ENCODE measurements at regions not wholly inside any gene's neighbourhood (a gene's known extent, or its start where the extent isn't known, plus 50 kb on each side); places are given as distances from the start of the nearest gene placed in this dataset.

DNA sequence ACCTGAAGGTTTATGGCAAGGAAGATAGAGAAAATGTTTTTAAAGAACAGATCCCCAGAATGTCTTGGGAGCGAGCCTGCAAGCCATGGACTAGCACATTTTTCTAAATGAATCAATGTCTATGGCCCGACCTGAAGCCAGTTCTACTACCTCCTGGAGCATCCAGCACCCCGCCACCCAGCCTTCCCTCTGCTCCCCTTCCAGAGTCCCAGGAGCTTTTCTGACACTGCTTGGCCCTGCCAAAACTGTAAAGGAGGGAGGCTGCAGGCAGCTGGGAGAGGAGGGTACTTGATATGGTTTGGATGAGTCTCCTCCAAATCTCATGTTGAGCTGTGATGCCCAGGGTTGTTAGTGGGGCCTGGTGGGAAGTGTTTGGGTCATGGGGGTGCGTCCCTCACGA is 95.5 kb upstream of the FZD10 start:
- TF ChIP-seq RAD21 (conservative IDR thresholded peaks at IDR 0.05) (no peak), TAF1 (IDR thresholded peaks at IDR 0.05; ENCODE audit: low read depth) (no peak), POLR2AphosphoS5 (IDR thresholded peaks at IDR 0.05) (no peak), MXI1 (conservative IDR thresholded peaks at IDR 0.05; ENCODE audit: poor library complexity, severe bottlenecking) (no peak), EP300 (conservative IDR thresholded peaks at IDR 0.05; ENCODE audit: poor library complexity, severe bottlenecking) (no peak), EZH2 (IDR thresholded peaks at IDR 0.05; ENCODE audit: borderline replicate concordance, insufficient read depth, low read length, poor library complexity, severe bottlenecking) (no peak), SMC3 (conservative IDR thresholded peaks at IDR 0.05; ENCODE audit: poor library complexity) (no peak)
- TF ChIP-seq, protein P1, sequence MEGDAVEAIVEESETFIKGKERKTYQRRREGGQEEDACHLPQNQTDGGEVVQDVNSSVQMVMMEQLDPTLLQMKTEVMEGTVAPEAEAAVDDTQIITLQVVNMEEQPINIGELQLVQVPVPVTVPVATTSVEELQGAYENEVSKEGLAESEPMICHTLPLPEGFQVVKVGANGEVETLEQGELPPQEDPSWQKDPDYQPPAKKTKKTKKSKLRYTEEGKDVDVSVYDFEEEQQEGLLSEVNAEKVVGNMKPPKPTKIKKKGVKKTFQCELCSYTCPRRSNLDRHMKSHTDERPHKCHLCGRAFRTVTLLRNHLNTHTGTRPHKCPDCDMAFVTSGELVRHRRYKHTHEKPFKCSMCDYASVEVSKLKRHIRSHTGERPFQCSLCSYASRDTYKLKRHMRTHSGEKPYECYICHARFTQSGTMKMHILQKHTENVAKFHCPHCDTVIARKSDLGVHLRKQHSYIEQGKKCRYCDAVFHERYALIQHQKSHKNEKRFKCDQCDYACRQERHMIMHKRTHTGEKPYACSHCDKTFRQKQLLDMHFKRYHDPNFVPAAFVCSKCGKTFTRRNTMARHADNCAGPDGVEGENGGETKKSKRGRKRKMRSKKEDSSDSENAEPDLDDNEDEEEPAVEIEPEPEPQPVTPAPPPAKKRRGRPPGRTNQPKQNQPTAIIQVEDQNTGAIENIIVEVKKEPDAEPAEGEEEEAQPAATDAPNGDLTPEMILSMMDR (IDR thresholded peaks at IDR 0.05; ENCODE audit: poor library complexity, severe bottlenecking) = no peak
- TF ChIP-seq, protein P2, sequence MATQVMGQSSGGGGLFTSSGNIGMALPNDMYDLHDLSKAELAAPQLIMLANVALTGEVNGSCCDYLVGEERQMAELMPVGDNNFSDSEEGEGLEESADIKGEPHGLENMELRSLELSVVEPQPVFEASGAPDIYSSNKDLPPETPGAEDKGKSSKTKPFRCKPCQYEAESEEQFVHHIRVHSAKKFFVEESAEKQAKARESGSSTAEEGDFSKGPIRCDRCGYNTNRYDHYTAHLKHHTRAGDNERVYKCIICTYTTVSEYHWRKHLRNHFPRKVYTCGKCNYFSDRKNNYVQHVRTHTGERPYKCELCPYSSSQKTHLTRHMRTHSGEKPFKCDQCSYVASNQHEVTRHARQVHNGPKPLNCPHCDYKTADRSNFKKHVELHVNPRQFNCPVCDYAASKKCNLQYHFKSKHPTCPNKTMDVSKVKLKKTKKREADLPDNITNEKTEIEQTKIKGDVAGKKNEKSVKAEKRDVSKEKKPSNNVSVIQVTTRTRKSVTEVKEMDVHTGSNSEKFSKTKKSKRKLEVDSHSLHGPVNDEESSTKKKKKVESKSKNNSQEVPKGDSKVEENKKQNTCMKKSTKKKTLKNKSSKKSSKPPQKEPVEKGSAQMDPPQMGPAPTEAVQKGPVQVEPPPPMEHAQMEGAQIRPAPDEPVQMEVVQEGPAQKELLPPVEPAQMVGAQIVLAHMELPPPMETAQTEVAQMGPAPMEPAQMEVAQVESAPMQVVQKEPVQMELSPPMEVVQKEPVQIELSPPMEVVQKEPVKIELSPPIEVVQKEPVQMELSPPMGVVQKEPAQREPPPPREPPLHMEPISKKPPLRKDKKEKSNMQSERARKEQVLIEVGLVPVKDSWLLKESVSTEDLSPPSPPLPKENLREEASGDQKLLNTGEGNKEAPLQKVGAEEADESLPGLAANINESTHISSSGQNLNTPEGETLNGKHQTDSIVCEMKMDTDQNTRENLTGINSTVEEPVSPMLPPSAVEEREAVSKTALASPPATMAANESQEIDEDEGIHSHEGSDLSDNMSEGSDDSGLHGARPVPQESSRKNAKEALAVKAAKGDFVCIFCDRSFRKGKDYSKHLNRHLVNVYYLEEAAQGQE (IDR thresholded peaks at IDR 0.05; ENCODE audit: borderline replicate concordance) = no peak
- H2AFZ ChIP-seq (ENCODE audit: low read depth, low read length) = no peak overlapping the region
- no peaks in the 10 kb centered on the region for H3K9me2 ChIP-seq (ENCODE audit: insufficient read depth, low read length)
- H3K79me2 ChIP-seq (replicated peaks; ENCODE audit: insufficient read depth, low read length) = no peaks in the 10 kb centered on the region
- no peak overlapping the region for H3K4me2 ChIP-seq (ENCODE audit: low read length)
- no peak overlapping the region for H3K4me3 ChIP-seq (ENCODE audit: low read length)
- no peaks in the 10 kb centered on the region for H3K9me3 ChIP-seq (ENCODE audit: low read length)
- no peaks in the 10 kb centered on the region for H3K36me3 ChIP-seq (ENCODE audit: insufficient read depth, low read length)
- H3K9ac ChIP-seq (ENCODE audit: low read length) = no peak overlapping the region
- H3K27me3 ChIP-seq (ENCODE audit: insufficient read depth, low read depth, low read length) = no peaks in the 10 kb centered on the region
- H3F3A ChIP-seq (ENCODE audit: insufficient read depth, low read length, poor library complexity, severe bottlenecking) = no peaks in the 10 kb centered on the region
- H4K20me1 ChIP-seq (ENCODE audit: insufficient read depth) = no peaks in the 10 kb centered on the region
- H3K27ac ChIP-seq (ENCODE audit: low read length) = no peak overlapping the region

DNA sequence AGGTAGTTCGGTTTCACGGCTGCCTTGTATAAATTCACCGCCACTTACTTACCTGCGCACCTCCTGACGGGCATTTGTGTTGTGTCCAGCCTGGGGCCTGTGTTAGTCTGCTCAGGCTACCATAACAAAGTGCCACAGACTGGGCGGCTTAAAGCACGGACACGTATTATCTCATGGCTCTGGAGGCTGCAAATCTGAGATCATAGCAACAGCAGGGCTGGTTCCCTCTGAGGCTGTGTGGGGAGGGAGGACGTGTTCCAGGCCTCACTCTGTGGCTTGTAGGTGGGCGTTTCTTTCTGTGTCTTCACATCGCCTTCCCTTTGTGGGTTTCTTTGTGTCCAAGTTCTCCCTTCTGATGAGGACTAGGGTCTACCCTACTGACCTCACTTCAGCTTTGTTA is 93.5 kb upstream of the FZD10 start:
- no peak overlapping the region for H3K4me3 ChIP-seq (ENCODE audit: low read length)
- H3K36me3 ChIP-seq (ENCODE audit: insufficient read depth, low read length) = no peaks in the 10 kb centered on the region
- no peaks in the 10 kb centered on the region for H4K20me1 ChIP-seq (ENCODE audit: insufficient read depth)

More for the DNA sequence above, 93.5 kb upstream of the FZD10 start:
- no peak overlapping the region for H3K27ac ChIP-seq (ENCODE audit: low read length)
- H2AFZ ChIP-seq (ENCODE audit: low read depth, low read length) = no peak overlapping the region
- no peaks in the 10 kb centered on the region for H3K9me2 ChIP-seq (ENCODE audit: insufficient read depth, low read length)
- H3F3A ChIP-seq (ENCODE audit: insufficient read depth, low read length, poor library complexity, severe bottlenecking) = no peaks in the 10 kb centered on the region
- TF ChIP-seq, protein P1 (IDR thresholded peaks at IDR 0.05; ENCODE audit: poor library complexity, severe bottlenecking) = no peak
- TF ChIP-seq RAD21 (conservative IDR thresholded peaks at IDR 0.05) (no peak), POLR2AphosphoS5 (IDR thresholded peaks at IDR 0.05) (no peak), EP300 (conservative IDR thresholded peaks at IDR 0.05; ENCODE audit: poor library complexity, severe bottlenecking) (no peak), SMC3 (conservative IDR thresholded peaks at IDR 0.05; ENCODE audit: poor library complexity) (no peak), TAF1 (IDR thresholded peaks at IDR 0.05; ENCODE audit: low read depth) (no peak)
- TF ChIP-seq, protein P2 (IDR thresholded peaks at IDR 0.05; ENCODE audit: borderline replicate concordance) = no peak
- H3K9ac ChIP-seq (ENCODE audit: low read length) = no peak overlapping the region
- H3K27me3 ChIP-seq (ENCODE audit: insufficient read depth, low read depth, low read length) = no peaks in the 10 kb centered on the region
- H3K79me2 ChIP-seq (replicated peaks; ENCODE audit: insufficient read depth, low read length) = no peaks in the 10 kb centered on the region
- H3K9me3 ChIP-seq (ENCODE audit: low read length) = no peaks in the 10 kb centered on the region
- no peak overlapping the region for H3K4me2 ChIP-seq (ENCODE audit: low read length)

Data from neural cell (in vitro differentiated cells).